K562 (cell line): ENCODE measurements at regions not wholly inside any gene's neighbourhood (a gene's known extent, or its start where the extent isn't known, plus 50 kb on each side); places are given as distances from the start of the nearest gene placed in this dataset.

Source experiments
- ATAC-seq: fragments of 200-7000 bp; cut with Tn5 transposase; 3 replicates; pipeline ENCODE4 v1.9.1; 2020; ENCODE audit warnings: moderate library complexity
- BruUV-seq: library from RNA; stranded (reverse); fragments of 400-500 nt; replicated peaks from 2 replicates; lab custom pipeline; 2021; lab: Mats Ljungman, UMichigan
- CTCF ChIA-PET: fragments of 300-600 bp; formaldehyde crosslinking; extraction: SDS; loops from one replicate; lab custom pipeline; 2021; ENCODE audit warnings: low intra/inter-chr PET ratio; lab: Yijun Ruan, JAX
- POLR2A ChIA-PET: fragments of 300-600, 350-650 bp; sonication (Branson Sonifier 250); formaldehyde crosslinking; extraction: SDS; loops from one replicate; lab custom pipeline; 2021; ENCODE audit warnings: antibody characterized with exemption, inconsistent platforms; lab: Yijun Ruan, JAX
- DNase-seq, 4 experiments: peaks; one replicate each; pipeline versions ENCODE4 v3.0.0 to v3.0.0-alpha.2; 2011 to 2018; ENCODE audit warnings: low spot score in 3 of 4, mixed read lengths in 3 of 4; ENCODE audit errors: extremely low read depth in 1 of 4
- FAIRE-seq: peaks from 2 replicates; lab custom pipeline; 2011; peaks lifted over from hg19 to GRCh38; lab: Jason Lieb, UNC
- H2AFZ ChIP-seq: 2 replicates; pipeline ENCODE4 v1.6.0; 2011; ENCODE audit warnings: low read depth, low read length, control low read depth, inconsistent platforms
- H3K27ac ChIP-seq: fragments of 200-600 bp; 3 replicates; pipeline ENCODE4 v1.8.0; 2011; ENCODE audit warnings: low read depth, mild to moderate bottlenecking, control low read depth, inconsistent platforms, low read length, moderate library complexity, mixed read lengths; ENCODE audit errors: extremely low read depth
- H3K27me3 ChIP-seq, 2 experiments: fragments of 300-600 bp in 1 of 2; 2 replicates in 1 of 2; 3 replicates in 1 of 2; pipeline versions ENCODE4 v1.6.0 to v1.8.0; 2011; ENCODE audit warnings: inconsistent platforms in 2 of 2, low read length in 2 of 2, mild to moderate bottlenecking in 1 of 2, mixed read lengths in 1 of 2, moderate library complexity in 1 of 2; ENCODE audit not compliant: control insufficient read depth in 2 of 2, insufficient read depth in 2 of 2
- H3K36me3 ChIP-seq: fragments of 300-600 bp; 3 replicates; pipeline ENCODE4 v1.8.0; 2011; ENCODE audit warnings: mild to moderate bottlenecking, low read length, inconsistent platforms; ENCODE audit not compliant: control insufficient read depth, insufficient read depth
- H3K4me1 ChIP-seq, 2 experiments: fragments of 200-600 bp in 1 of 2; replicated peaks in 1 of 2; 2 replicates in 1 of 2; 3 replicates in 1 of 2; pipeline versions ENCODE4 v1.5.1 to v1.8.0; 2011; ENCODE audit warnings: inconsistent platforms in 2 of 2, low read length in 2 of 2, mild to moderate bottlenecking in 1 of 2, mixed read lengths in 1 of 2, moderate library complexity in 1 of 2; ENCODE audit not compliant: control insufficient read depth in 2 of 2, insufficient read depth in 2 of 2
- H3K4me2 ChIP-seq: 2 replicates; pipeline ENCODE4 v1.6.1; 2011; ENCODE audit warnings: low read length, control low read depth, inconsistent platforms, mixed read lengths; ENCODE audit not compliant: insufficient read depth
- H3K4me3 ChIP-seq: fragments of 200-600 bp; sonication (generic), shearing (Covaris generic); 2 replicates; pipeline ENCODE4 v1.5.1; 2016; ENCODE audit warnings: control low read depth, inconsistent platforms
- H3K79me2 ChIP-seq: fragments of 200-600 bp; 3 replicates; pipeline ENCODE4 v1.8.0; 2011; ENCODE audit warnings: low read length, inconsistent platforms; ENCODE audit not compliant: control insufficient read depth, insufficient read depth
- H3K9ac ChIP-seq, 2 experiments: 2 replicates each; pipeline versions ENCODE4 v1.6.0 to v1.6.1; 2011; ENCODE audit warnings: low read depth in 2 of 2, low read length in 2 of 2, control low read depth in 1 of 2, inconsistent platforms in 1 of 2, mild to moderate bottlenecking in 1 of 2, mixed read lengths in 1 of 2; ENCODE audit not compliant: insufficient read depth in 1 of 2
- H3K9me1 ChIP-seq: one replicate; pipeline ENCODE4 v1.6.0; 2011; ENCODE audit warnings: inconsistent platforms, mild to moderate bottlenecking, low read length, moderate library complexity; ENCODE audit not compliant: control insufficient read depth, insufficient read depth
- H3K9me3 ChIP-seq: replicated peaks from 2 replicates; pipeline ENCODE4 v1.5.1; 2011; ENCODE audit warnings: low read depth, low read length, inconsistent platforms; ENCODE audit not compliant: control insufficient read depth, insufficient read depth
- H4K20me1 ChIP-seq: replicated peaks from 2 replicates; pipeline ENCODE4 v1.6.1; 2011; ENCODE audit warnings: low read length, inconsistent platforms, mixed read lengths; ENCODE audit not compliant: control insufficient read depth, insufficient read depth
- ADNP ChIP-seq: fragments of 200-800 bp; sonication (Bioruptor generic); IDR thresholded peaks from 2 replicates; pipeline ENCODE4 v1.6.1; 2016; ENCODE audit warnings: missing genetic modification characterization, missing compliant biosample characterization
- FOXJ2 ChIP-seq: fragments of 200-800 bp; sonication (Bioruptor generic); IDR thresholded peaks from 2 replicates; pipeline ENCODE4 v1.6.1; 2016; ENCODE audit warnings: missing genetic modification characterization, missing compliant biosample characterization
- HDAC8 ChIP-seq: fragments of 450-650 bp; IDR thresholded peaks from 2 replicates; pipeline ENCODE4 v1.6.1; 2016; ENCODE audit warnings: mild to moderate bottlenecking, missing genetic modification characterization, moderate library complexity, missing compliant biosample characterization
- HNRNPLL ChIP-seq: fragments of 200-400 bp; formaldehyde crosslinking; IDR thresholded peaks from 2 replicates; pipeline ENCODE4 v1.6.1; 2017; ENCODE audit warnings: low read length, low read depth, mild to moderate bottlenecking; ENCODE audit not compliant: poor library complexity, severe bottlenecking
- HSF4 ChIP-seq: fragments of 250-450 bp; sonication (Bioruptor Pico); IDR thresholded peaks from 2 replicates; pipeline ENCODE4 v2.1.2; 2022; ENCODE audit warnings: mild to moderate bottlenecking, moderate library complexity, borderline replicate concordance
- KHSRP ChIP-seq: fragments of 450-650 bp; IDR thresholded peaks from 2 replicates; pipeline ENCODE4 v1.6.1; 2017
- NRF1 ChIP-seq, 2 experiments: fragments of 450-650 bp; IDR thresholded peaks in 1 of 2; conservative IDR thresholded peaks in 1 of 2; 2 replicates each; pipeline ENCODE4 v1.6.1; 2014; ENCODE audit warnings: mild to moderate bottlenecking in 2 of 2
- PCBP1 ChIP-seq: fragments of 200-400 bp; formaldehyde crosslinking; IDR thresholded peaks from 2 replicates; pipeline ENCODE4 v1.6.1; 2018; ENCODE audit warnings: mild to moderate bottlenecking, low read depth, low read length; ENCODE audit not compliant: poor library complexity, severe bottlenecking
- RAD51 ChIP-seq: fragments of 450-650 bp; IDR thresholded peaks from 2 replicates; pipeline ENCODE4 v1.7.1; 2016; ENCODE audit warnings: low read depth, mild to moderate bottlenecking, borderline replicate concordance
- SMAD3 ChIP-seq: fragments of 450-650 bp; formaldehyde crosslinking; conservative IDR thresholded peaks from 2 replicates; pipeline ENCODE4 v1.4.0; 2020; ENCODE audit warnings: mild to moderate bottlenecking
- SNIP1 ChIP-seq: fragments of 450-650 bp; IDR thresholded peaks from 2 replicates; pipeline ENCODE4 v1.7.1; 2017; ENCODE audit warnings: low read depth, mild to moderate bottlenecking
- SPI1 ChIP-seq: IDR thresholded peaks from 2 replicates; pipeline ENCODE4 v1.6.1; 2011; ENCODE audit warnings: low read depth, low read length, control low read depth, borderline replicate concordance
- ZNF143 ChIP-seq: sonication (generic); formaldehyde crosslinking; IDR thresholded peaks from 2 replicates; pipeline ENCODE4 v1.9.0; 2022; ENCODE audit warnings: mild to moderate bottlenecking, missing genetic modification reagents
- ZNF146 ChIP-seq: IDR thresholded peaks from one replicate; pipeline ENCODE4 v1.6.1; 2018; ENCODE audit warnings: missing compliant biosample characterization; ENCODE audit not compliant: unreplicated experiment
- ZNF3 ChIP-seq: fragments of 250-450 bp; sonication (Bioruptor Pico); IDR thresholded peaks from 2 replicates; pipeline ENCODE4 v1.5.0; 2021; ENCODE audit warnings: mild to moderate bottlenecking, moderate library complexity
- in situ Hi-C: fragments of 300-500 bp; cut with MboI; formaldehyde crosslinking; loops from 4 replicates; pipeline ENCODE4 v1.15.0; 2018; ENCODE audit warnings: inconsistent platforms, mixed read lengths
- intact Hi-C: fragments of 100-400 bp; cut with micrococcal nuclease; formaldehyde crosslinking; loops from 2 replicates; pipeline ENCODE4 v1.14.2; 2022
- TF ChIP-seq, protein P1 (sequence below): sonication (generic); formaldehyde crosslinking; IDR thresholded peaks from 2 replicates; pipeline ENCODE4 v1.8.0; 2022; ENCODE audit warnings: mild to moderate bottlenecking, missing genetic modification reagents
- TF ChIP-seq, protein P2 (sequence below): sonication (generic); formaldehyde crosslinking; IDR thresholded peaks from 2 replicates; pipeline ENCODE4 v1.8.1; 2023; ENCODE audit warnings: missing genetic modification reagents, mild to moderate bottlenecking, borderline replicate concordance
- TF ChIP-seq, protein P3 (sequence below): IDR thresholded peaks from 2 replicates; pipeline ENCODE4 v1.6.1; 2011; ENCODE audit not compliant: insufficient read length; ENCODE audit errors: extremely low read depth

DNA sequence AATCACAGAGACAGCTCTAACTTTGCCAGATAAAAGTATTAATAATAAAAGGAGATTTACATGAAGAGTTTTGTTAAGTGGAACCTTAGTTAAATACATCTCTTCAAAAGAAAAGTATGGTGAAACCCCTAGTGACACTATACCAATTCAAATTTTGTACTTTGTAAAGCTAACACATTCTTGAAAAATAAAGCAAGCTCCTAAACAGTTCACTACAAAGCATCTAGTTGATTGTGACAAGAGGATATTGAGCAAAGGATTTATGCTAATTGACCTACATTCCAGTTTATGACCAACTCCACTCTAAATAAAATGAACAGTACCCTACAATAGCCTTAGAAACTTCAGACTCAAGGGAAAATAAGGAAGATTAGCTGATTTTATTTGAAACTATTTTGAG is 69.4 kb upstream of the WDR17 start:
- Histone ChIP-seq H3K4me1 (no peaks in the 10 kb centered on the region), H4K20me1 (no peaks in the 10 kb centered on the region), H2AFZ (no peak overlapping the region), H3K4me2 (no peak overlapping the region), H3K4me3 (no peak overlapping the region), H3K27ac (no peak overlapping the region), H3K27me3 (no peaks in the 10 kb centered on the region), H3K36me3 (no peaks in the 10 kb centered on the region), H3K9me3 (no peaks in the 10 kb centered on the region), H3K9me1 (no peaks in the 10 kb centered on the region), H3K9ac (no peak overlapping the region), H3K79me2 (no peaks in the 10 kb centered on the region)
- BruUV-seq, result no TSS peak
- FAIRE-seq (no peak), ATAC-seq (no peak), DNase-seq (no peak)
- intact Hi-C loops (no loop called here), in situ Hi-C loops (no loop called here)
- ChIA-PET POLR2A (no interaction called here), CTCF (no interaction called here)
- TF ChIP-seq RAD51, result no peak
- TF ChIP-seq SMAD3 (CRISPR knock-in tag), result no peak
- no peak for TF ChIP-seq NRF1 (conservative IDR thresholded peaks at IDR 0.05 in 1 of 2, IDR thresholded peaks at IDR 0.05 in 1 of 2)
- TF ChIP-seq ADNP (tag), result no peak
- TF ChIP-seq ZNF3, result no peak
- no peak for TF ChIP-seq PCBP1
- TF ChIP-seq ZNF143 (CRISPR knock-in tag), result no peak
- TF ChIP-seq, protein P1, sequence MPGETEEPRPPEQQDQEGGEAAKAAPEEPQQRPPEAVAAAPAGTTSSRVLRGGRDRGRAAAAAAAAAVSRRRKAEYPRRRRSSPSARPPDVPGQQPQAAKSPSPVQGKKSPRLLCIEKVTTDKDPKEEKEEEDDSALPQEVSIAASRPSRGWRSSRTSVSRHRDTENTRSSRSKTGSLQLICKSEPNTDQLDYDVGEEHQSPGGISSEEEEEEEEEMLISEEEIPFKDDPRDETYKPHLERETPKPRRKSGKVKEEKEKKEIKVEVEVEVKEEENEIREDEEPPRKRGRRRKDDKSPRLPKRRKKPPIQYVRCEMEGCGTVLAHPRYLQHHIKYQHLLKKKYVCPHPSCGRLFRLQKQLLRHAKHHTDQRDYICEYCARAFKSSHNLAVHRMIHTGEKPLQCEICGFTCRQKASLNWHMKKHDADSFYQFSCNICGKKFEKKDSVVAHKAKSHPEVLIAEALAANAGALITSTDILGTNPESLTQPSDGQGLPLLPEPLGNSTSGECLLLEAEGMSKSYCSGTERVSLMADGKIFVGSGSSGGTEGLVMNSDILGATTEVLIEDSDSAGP (CRISPR knock-in tag), result no peak
- TF ChIP-seq, protein P2, sequence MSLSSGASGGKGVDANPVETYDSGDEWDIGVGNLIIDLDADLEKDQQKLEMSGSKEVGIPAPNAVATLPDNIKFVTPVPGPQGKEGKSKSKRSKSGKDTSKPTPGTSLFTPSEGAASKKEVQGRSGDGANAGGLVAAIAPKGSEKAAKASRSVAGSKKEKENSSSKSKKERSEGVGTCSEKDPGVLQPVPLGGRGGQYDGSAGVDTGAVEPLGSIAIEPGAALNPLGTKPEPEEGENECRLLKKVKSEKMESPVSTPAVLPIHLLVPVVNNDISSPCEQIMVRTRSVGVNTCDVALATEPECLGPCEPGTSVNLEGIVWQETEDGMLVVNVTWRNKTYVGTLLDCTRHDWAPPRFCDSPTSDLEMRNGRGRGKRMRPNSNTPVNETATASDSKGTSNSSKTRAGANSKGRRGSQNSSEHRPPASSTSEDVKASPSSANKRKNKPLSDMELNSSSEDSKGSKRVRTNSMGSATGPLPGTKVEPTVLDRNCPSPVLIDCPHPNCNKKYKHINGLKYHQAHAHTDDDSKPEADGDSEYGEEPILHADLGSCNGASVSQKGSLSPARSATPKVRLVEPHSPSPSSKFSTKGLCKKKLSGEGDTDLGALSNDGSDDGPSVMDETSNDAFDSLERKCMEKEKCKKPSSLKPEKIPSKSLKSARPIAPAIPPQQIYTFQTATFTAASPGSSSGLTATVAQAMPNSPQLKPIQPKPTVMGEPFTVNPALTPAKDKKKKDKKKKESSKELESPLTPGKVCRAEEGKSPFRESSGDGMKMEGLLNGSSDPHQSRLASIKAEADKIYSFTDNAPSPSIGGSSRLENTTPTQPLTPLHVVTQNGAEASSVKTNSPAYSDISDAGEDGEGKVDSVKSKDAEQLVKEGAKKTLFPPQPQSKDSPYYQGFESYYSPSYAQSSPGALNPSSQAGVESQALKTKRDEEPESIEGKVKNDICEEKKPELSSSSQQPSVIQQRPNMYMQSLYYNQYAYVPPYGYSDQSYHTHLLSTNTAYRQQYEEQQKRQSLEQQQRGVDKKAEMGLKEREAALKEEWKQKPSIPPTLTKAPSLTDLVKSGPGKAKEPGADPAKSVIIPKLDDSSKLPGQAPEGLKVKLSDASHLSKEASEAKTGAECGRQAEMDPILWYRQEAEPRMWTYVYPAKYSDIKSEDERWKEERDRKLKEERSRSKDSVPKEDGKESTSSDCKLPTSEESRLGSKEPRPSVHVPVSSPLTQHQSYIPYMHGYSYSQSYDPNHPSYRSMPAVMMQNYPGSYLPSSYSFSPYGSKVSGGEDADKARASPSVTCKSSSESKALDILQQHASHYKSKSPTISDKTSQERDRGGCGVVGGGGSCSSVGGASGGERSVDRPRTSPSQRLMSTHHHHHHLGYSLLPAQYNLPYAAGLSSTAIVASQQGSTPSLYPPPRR (CRISPR knock-in tag), result no peak
- TF ChIP-seq HDAC8 (tag), result no peak
- TF ChIP-seq KHSRP, result no peak
- no peak for TF ChIP-seq FOXJ2 (tag)
- no peak for TF ChIP-seq SNIP1
- TF ChIP-seq HSF4 (CRISPR knock-in tag), result no peak
- TF ChIP-seq, protein P3, sequence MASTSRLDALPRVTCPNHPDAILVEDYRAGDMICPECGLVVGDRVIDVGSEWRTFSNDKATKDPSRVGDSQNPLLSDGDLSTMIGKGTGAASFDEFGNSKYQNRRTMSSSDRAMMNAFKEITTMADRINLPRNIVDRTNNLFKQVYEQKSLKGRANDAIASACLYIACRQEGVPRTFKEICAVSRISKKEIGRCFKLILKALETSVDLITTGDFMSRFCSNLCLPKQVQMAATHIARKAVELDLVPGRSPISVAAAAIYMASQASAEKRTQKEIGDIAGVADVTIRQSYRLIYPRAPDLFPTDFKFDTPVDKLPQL, result no peak
- TF ChIP-seq ZNF146 (CRISPR knock-in tag), result no peak
- no peak for TF ChIP-seq SPI1
- no peak for TF ChIP-seq HNRNPLL
